ENCODE measurements at regions not wholly inside any gene's neighbourhood (a gene's known extent, or its start where the extent isn't known, plus 50 kb on each side); places are given as distances from the start of the nearest gene placed in this dataset.

GRCh38 chr3:159817571-159817970 lies 171.1 kb upstream of the IL12A start:
- no peak overlapping the region for H3K4me3 ChIP-seq (ENCODE audit: low read depth, low read length)
- H3K36me3 ChIP-seq (ENCODE audit: control insufficient read depth in 2 of 2, insufficient read depth in 1 of 2, low read length in 2 of 2), result no peaks in the 10 kb centered on the region
- no peak for TF ChIP-seq ZNF548 (tag by site-specific recombination; IDR thresholded peaks at IDR 0.05)
- TF ChIP-seq ZNF654 (tag by site-specific recombination; IDR thresholded peaks at IDR 0.05; ENCODE audit: low read depth), result no peak
- TF ChIP-seq ZNF639 (tag by site-specific recombination; IDR thresholded peaks at IDR 0.05), result no peak
- no peak for TF ChIP-seq ZNF274 (IDR thresholded peaks at IDR 0.05; ENCODE audit: low read length)
- no peak for TF ChIP-seq ZNF274 (tag by site-specific recombination; IDR thresholded peaks at IDR 0.05; ENCODE audit: borderline replicate concordance)
- TF ChIP-seq ZNF610 (tag by site-specific recombination; IDR thresholded peaks at IDR 0.05; ENCODE audit: borderline replicate concordance), result no peak
- TF ChIP-seq KLF7 (tag by site-specific recombination; IDR thresholded peaks at IDR 0.05; ENCODE audit: borderline replicate concordance), result no peak
- TF ChIP-seq ZNF248 (tag by site-specific recombination; IDR thresholded peaks at IDR 0.05), result no peak
- TF ChIP-seq ZSCAN23 (tag by site-specific recombination; IDR thresholded peaks at IDR 0.05), result no peak
- TF ChIP-seq IKZF3 (tag by site-specific recombination; IDR thresholded peaks at IDR 0.05), result no peak
- no peak for TF ChIP-seq ZNF19 (tag by site-specific recombination; IDR thresholded peaks at IDR 0.05; ENCODE audit: low read depth)
- no peak for TF ChIP-seq ZNF626 (tag by site-specific recombination; IDR thresholded peaks at IDR 0.05)
- no peak for TF ChIP-seq FEZF1 (tag by site-specific recombination; IDR thresholded peaks at IDR 0.05)
- no peak for TF ChIP-seq PRDM1 (tag by site-specific recombination; IDR thresholded peaks at IDR 0.05)
- no peak for TF ChIP-seq OSR2 (tag by site-specific recombination; IDR thresholded peaks at IDR 0.05)
- no peak for TF ChIP-seq ZNF664 (tag by site-specific recombination; IDR thresholded peaks at IDR 0.05)
- TF ChIP-seq, protein P1, sequence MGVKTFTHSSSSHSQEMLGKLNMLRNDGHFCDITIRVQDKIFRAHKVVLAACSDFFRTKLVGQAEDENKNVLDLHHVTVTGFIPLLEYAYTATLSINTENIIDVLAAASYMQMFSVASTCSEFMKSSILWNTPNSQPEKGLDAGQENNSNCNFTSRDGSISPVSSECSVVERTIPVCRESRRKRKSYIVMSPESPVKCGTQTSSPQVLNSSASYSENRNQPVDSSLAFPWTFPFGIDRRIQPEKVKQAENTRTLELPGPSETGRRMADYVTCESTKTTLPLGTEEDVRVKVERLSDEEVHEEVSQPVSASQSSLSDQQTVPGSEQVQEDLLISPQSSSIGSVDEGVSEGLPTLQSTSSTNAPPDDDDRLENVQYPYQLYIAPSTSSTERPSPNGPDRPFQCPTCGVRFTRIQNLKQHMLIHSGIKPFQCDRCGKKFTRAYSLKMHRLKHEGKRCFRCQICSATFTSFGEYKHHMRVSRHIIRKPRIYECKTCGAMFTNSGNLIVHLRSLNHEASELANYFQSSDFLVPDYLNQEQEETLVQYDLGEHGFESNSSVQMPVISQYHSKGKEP (tag by site-specific recombination; IDR thresholded peaks at IDR 0.05), result no peak
- TF ChIP-seq ZNF146 (tag by site-specific recombination; IDR thresholded peaks at IDR 0.05), result no peak
- no peak for TF ChIP-seq ZNF558 (tag by site-specific recombination; IDR thresholded peaks at IDR 0.05)
- no peak for TF ChIP-seq ZNF140 (tag by site-specific recombination; IDR thresholded peaks at IDR 0.05)
- peaks cover 6% of the 10 kb centered on the region for H3K4me1 ChIP-seq (ENCODE audit: control insufficient read depth, insufficient read depth, low read length)
- no peak overlapping the region for H3K27ac ChIP-seq (ENCODE audit: extremely low read depth, low read depth, low read length)
- CTCF ChIA-PET, result interaction anchor here (1.0 to 2.5 kb wide), 8 partner anchors 10 to 189 kb away, joined by 3 to 14 read pairs (median 4); no protein-coding TSS in a partner anchor
- POLR2A ChIA-PET, result no interaction called here
- H3K9me3 ChIP-seq (ENCODE audit: control insufficient read depth, insufficient read depth, low read depth, low read length), result no peaks in the 10 kb centered on the region

GRCh38 chr3:159818399-159818798 lies 170.2 kb upstream of the IL12A start:
- Histone ChIP-seq H3K36me3 (ENCODE audit: control insufficient read depth in 2 of 2, insufficient read depth in 1 of 2, low read length in 2 of 2) (no peaks in the 10 kb centered on the region), H3K27ac (ENCODE audit: extremely low read depth, low read depth, low read length) (no peak overlapping the region), H3K9me3 (ENCODE audit: control insufficient read depth, insufficient read depth, low read depth, low read length) (no peaks in the 10 kb centered on the region), H3K4me1 (ENCODE audit: control insufficient read depth, insufficient read depth, low read length) (peaks cover 8% of the 10 kb centered on the region), H3K4me3 (ENCODE audit: low read depth, low read length) (no peak overlapping the region)
- ChIA-PET CTCF (interaction anchor here (1.0 to 2.5 kb wide), 6 partner anchors 10 to 187 kb away, joined by 3 to 14 read pairs (median 6); no protein-coding TSS in a partner anchor), POLR2A (no interaction called here)
- TF ChIP-seq CTCF (tag by site-specific recombination; IDR thresholded peaks at IDR 0.05) (peak; percentile 16; the same call in 1 of the 2 replicates), ZNF280D (tag by site-specific recombination; IDR thresholded peaks at IDR 0.05) (no peak)

Measured in HEK293 (cell line).